ENCODE measurements at regions not wholly inside any gene's neighbourhood (a gene's known extent, or its start where the extent isn't known, plus 50 kb on each side); places are given as distances from the start of the nearest gene placed in this dataset.

- TF ChIP-seq POLR2AphosphoS5 (IDR thresholded peaks at IDR 0.05; ENCODE audit: low read depth, low read length) = no peak
- no peak for TF ChIP-seq POLR2A (IDR thresholded peaks at IDR 0.05; ENCODE audit: low read depth, low read length)
- TF ChIP-seq PAX5 (IDR thresholded peaks at IDR 0.05; ENCODE audit: insufficient read depth, low read length, severe bottlenecking) = no peak
- no peak for TF ChIP-seq TAF1 (IDR thresholded peaks at IDR 0.05; ENCODE audit: low read depth, low read length)
Measured at GRCh38 chr2:51553476-51553875, 521.5 kb upstream of the NRXN1 start.

All from GM12891 (cell line).